ENCODE measurements at regions not wholly inside any gene's neighbourhood (a gene's known extent, or its start where the extent isn't known, plus 50 kb on each side); places are given as distances from the start of the nearest gene placed in this dataset.

DNA sequence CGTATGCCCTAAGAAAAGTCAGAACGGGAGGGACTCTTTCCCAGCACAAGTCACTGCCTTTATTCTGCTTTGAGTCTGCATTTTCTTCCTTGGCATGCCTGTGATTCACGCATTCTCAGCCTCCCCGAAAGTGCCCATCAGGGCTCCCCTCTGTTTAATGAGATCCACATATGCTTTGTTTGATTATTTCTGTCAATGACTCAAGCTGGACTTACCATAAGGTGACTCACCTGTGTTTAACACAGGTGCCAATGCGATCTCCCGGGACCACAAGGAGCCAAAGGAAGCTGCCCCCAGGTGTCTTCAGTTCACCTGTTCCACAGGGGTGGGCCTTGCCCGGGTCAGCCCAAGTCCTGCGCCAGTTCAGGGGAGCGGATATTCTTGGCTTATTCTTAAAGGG is 386.0 kb upstream of the SHH start:
- Mint-ChIP-seq H3K36me3 (no peaks in the 10 kb centered on the region), H3K27ac (no peak overlapping the region)
- CTCF ChIA-PET, result no interaction called here

GRCh38 chr7:156196649-156197048 is 384.4 kb upstream of the SHH start:
- CTCF ChIA-PET, result no interaction called here
- no peak for DNase-seq
- Mint-ChIP-seq H3K27me3 (peaks cover 9 to 11% of the 10 kb centered on the region in 2 donors), H3K9me3 (peaks cover 0 to 7% (median 0%) of the 10 kb centered on the region in 5 donors), H3K4me1 (no peaks in the 10 kb centered on the region), H3K4me3 (no peak overlapping the region), H3K27ac (no peak overlapping the region), H3K36me3 (no peaks in the 10 kb centered on the region)
- H3K27ac ChIP-seq (ENCODE audit: low read depth, low read length), result no peak overlapping the region
- H3K4me3 ChIP-seq (ENCODE audit: low read length), result no peak overlapping the region
- POLR2A ChIA-PET, result no interaction called here
- H3K9me3 ChIP-seq (ENCODE audit: low read length), result no peaks in the 10 kb centered on the region
- H3K4me1 ChIP-seq (ENCODE audit: insufficient read depth, low read length), result no peaks in the 10 kb centered on the region
- H3K27me3 ChIP-seq (ENCODE audit: insufficient read depth, low read length, poor library complexity, severe bottlenecking), result no peaks in the 10 kb centered on the region
- H3K36me3 ChIP-seq (ENCODE audit: insufficient read depth, low read length), result no peaks in the 10 kb centered on the region

More for the DNA sequence above, 386.0 kb upstream of the SHH start:
- Histone ChIP-seq H3K27ac (ENCODE audit: low read depth, low read length) (no peak overlapping the region), H3K27me3 (ENCODE audit: insufficient read depth, low read length, poor library complexity, severe bottlenecking) (no peaks in the 10 kb centered on the region), H3K4me1 (ENCODE audit: insufficient read depth, low read length) (no peaks in the 10 kb centered on the region), H3K36me3 (ENCODE audit: insufficient read depth, low read length) (no peaks in the 10 kb centered on the region), H3K4me3 (ENCODE audit: low read length) (no peak overlapping the region), H3K9me3 (ENCODE audit: low read length) (no peaks in the 10 kb centered on the region)
- Mint-ChIP-seq H3K4me1 (no peaks in the 10 kb centered on the region), H3K9me3 (peaks cover 0 to 7% (median 1%) of the 10 kb centered on the region in 5 donors), H3K27me3 (peaks cover 6 to 8% of the 10 kb centered on the region in 2 donors), H3K4me3 (no peak overlapping the region)
- no peak for DNase-seq
- POLR2A ChIA-PET, result no interaction called here

DNA sequence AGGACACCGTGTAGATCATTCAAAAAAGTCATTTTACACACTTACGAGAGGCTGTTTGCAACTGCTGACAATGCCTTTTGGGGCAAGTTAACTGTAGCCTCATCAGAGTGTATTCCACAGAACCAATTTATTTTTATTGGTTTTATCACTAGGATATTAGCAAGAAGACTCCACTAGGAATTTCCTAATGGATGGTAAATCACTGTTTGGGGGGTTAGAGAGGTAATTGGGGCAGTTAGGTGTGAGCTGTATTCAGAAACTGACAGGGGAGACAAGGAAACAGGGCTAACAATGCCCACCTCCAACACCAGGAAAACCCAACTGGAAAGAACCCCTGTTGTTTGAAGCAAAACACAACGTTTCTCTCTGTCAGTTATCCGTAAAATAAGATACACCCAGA is 383.0 kb upstream of the SHH start:
- no peak for DNase-seq
- peaks cover 0 to 8% (median 0%) of the 10 kb centered on the region in 5 donors for H3K9me3 Mint-ChIP-seq
- CTCF ChIA-PET, result no interaction called here

DNA sequence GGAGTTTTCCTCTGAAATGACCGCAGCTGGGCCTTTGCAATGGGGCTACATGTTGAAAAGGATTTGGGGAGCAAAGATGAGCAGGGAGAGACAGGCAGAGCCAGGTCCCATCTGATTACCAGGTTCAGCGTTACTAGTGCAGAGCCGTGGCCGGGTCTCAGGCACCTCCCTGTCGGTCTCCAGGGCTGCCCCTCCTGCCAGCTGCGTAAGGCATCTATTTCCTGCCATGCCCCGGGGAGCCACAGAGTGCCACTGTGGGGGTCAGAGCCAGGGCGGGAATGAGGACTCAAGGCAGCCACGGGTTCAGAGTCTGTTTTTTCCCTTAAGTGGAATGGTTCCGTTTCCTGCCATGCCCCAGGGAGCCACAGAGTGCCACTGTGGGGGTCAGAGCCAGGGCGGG is 382.6 kb upstream of the SHH start:
- H3K27me3 ChIP-seq (ENCODE audit: insufficient read depth, low read length, poor library complexity, severe bottlenecking), result no peaks in the 10 kb centered on the region
- H3K4me1 ChIP-seq (ENCODE audit: insufficient read depth, low read length), result no peaks in the 10 kb centered on the region
- POLR2A ChIA-PET, result no interaction called here
- peaks cover 0 to 10% (median 0%) of the 10 kb centered on the region in 5 donors for H3K9me3 Mint-ChIP-seq
- no peak overlapping the region for H3K27ac ChIP-seq (ENCODE audit: low read depth, low read length)
- no peaks in the 10 kb centered on the region for H3K9me3 ChIP-seq (ENCODE audit: low read length)
- no peaks in the 10 kb centered on the region for H3K36me3 ChIP-seq (ENCODE audit: insufficient read depth, low read length)
- no peak overlapping the region for H3K4me3 ChIP-seq (ENCODE audit: low read length)
- H3K27me3 Mint-ChIP-seq, result peaks cover 9 to 11% of the 10 kb centered on the region in 2 donors
- H3K4me3 Mint-ChIP-seq, result no peak overlapping the region
- H3K27ac Mint-ChIP-seq, result no peak overlapping the region
- no peaks in the 10 kb centered on the region for H3K4me1 Mint-ChIP-seq
- CTCF ChIA-PET, result no interaction called here
- no peak for DNase-seq
- no peaks in the 10 kb centered on the region for H3K36me3 Mint-ChIP-seq

More for the DNA sequence above, 383.0 kb upstream of the SHH start:
- Histone ChIP-seq H3K9me3 (ENCODE audit: low read length) (no peaks in the 10 kb centered on the region), H3K4me3 (ENCODE audit: low read length) (no peak overlapping the region), H3K36me3 (ENCODE audit: insufficient read depth, low read length) (no peaks in the 10 kb centered on the region), H3K4me1 (ENCODE audit: insufficient read depth, low read length) (no peaks in the 10 kb centered on the region), H3K27me3 (ENCODE audit: insufficient read depth, low read length, poor library complexity, severe bottlenecking) (no peaks in the 10 kb centered on the region), H3K27ac (ENCODE audit: low read depth, low read length) (no peak overlapping the region)
- Mint-ChIP-seq H3K4me1 (no peaks in the 10 kb centered on the region), H3K36me3 (no peaks in the 10 kb centered on the region), H3K27ac (no peak overlapping the region), H3K4me3 (no peak overlapping the region), H3K27me3 (peaks cover 9 to 11% of the 10 kb centered on the region in 2 donors)
- POLR2A ChIA-PET, result no interaction called here

DNA sequence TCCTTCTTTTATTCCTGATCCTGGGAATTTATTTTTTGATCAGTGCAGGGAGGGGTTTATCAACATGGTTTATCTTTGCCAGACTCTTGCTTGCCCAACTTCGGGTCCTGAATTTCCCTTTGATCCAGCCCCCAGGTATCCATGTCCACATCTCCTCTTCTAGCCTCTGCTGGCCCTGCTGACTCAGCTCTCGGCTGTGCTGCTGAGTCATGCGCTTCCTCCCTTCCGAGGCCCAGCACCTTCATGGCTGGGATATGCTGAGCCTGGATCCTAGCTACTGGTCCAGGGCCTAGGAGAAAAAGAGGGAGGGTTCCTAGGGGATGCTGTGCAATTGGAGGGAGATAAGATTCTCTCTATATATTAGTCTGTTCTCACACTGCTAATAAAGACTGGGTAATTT is 380.7 kb upstream of the SHH start:
- H3K27me3 Mint-ChIP-seq, result peaks cover 8 to 9% of the 10 kb centered on the region in 2 donors
- H3K9me3 Mint-ChIP-seq, result peaks cover 0 to 10% (median 0%) of the 10 kb centered on the region in 5 donors
- Histone ChIP-seq H3K9me3 (ENCODE audit: low read length) (no peaks in the 10 kb centered on the region), H3K27me3 (ENCODE audit: insufficient read depth, low read length, poor library complexity, severe bottlenecking) (no peaks in the 10 kb centered on the region), H3K4me1 (ENCODE audit: insufficient read depth, low read length) (no peaks in the 10 kb centered on the region), H3K4me3 (ENCODE audit: low read length) (no peak overlapping the region), H3K36me3 (ENCODE audit: insufficient read depth, low read length) (no peaks in the 10 kb centered on the region), H3K27ac (ENCODE audit: low read depth, low read length) (no peak overlapping the region)
- ChIA-PET POLR2A (no interaction called here), CTCF (no interaction called here)
- DNase-seq, result no peak
- no peaks in the 10 kb centered on the region for H3K4me1 Mint-ChIP-seq
- H3K27ac Mint-ChIP-seq, result no peak overlapping the region
- no peaks in the 10 kb centered on the region for H3K36me3 Mint-ChIP-seq
- no peak overlapping the region for H3K4me3 Mint-ChIP-seq

DNA sequence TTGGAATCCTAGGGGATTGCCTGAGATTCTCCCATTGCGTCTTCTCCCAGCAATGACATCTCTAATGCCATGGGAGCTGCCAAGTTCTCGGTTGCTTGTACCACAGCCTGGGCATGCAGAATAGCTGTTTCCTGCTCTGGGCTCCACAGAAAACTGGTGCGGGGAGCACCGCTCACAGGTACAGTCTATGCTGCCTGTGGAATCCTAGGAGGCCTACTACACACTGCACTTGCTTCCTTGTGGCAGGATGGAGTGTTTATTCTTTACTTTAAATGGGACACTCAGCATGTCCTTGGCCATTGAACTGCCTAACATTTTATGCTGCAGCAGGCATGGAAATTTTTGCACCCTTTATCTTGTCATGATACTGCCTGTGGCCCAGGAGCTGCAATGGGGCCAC is 378.8 kb upstream of the SHH start:
- H3K4me3 Mint-ChIP-seq, result no peak overlapping the region
- POLR2A ChIA-PET, result no interaction called here
- Histone ChIP-seq H3K27me3 (ENCODE audit: insufficient read depth, low read length, poor library complexity, severe bottlenecking) (no peaks in the 10 kb centered on the region), H3K27ac (ENCODE audit: low read depth, low read length) (no peak overlapping the region), H3K4me3 (ENCODE audit: low read length) (no peak overlapping the region), H3K9me3 (ENCODE audit: low read length) (no peaks in the 10 kb centered on the region), H3K4me1 (ENCODE audit: insufficient read depth, low read length) (no peaks in the 10 kb centered on the region), H3K36me3 (ENCODE audit: insufficient read depth, low read length) (no peaks in the 10 kb centered on the region)
- DNase-seq, result no peak
- peaks cover 8 to 9% of the 10 kb centered on the region in 2 donors for H3K27me3 Mint-ChIP-seq
- H3K9me3 Mint-ChIP-seq, result peaks cover 0 to 8% (median 7%) of the 10 kb centered on the region in 5 donors
- H3K27ac Mint-ChIP-seq, result no peak overlapping the region
- no peaks in the 10 kb centered on the region for H3K4me1 Mint-ChIP-seq
- CTCF ChIA-PET, result no interaction called here
- H3K36me3 Mint-ChIP-seq, result no peaks in the 10 kb centered on the region

- H3K27me3 Mint-ChIP-seq, result peaks cover under 1 to 3% of the 10 kb centered on the region in 2 donors
- peaks cover 0 to 2% (median 0%) of the 10 kb centered on the region in 3 donors for H3K36me3 Mint-ChIP-seq
- Histone ChIP-seq H3K9me3 (ENCODE audit: low read length) (no peaks in the 10 kb centered on the region), H3K4me3 (ENCODE audit: low read length) (no peak overlapping the region), H3K36me3 (ENCODE audit: insufficient read depth, low read length) (no peaks in the 10 kb centered on the region), H3K27ac (ENCODE audit: low read depth, low read length) (no peak overlapping the region), H3K27me3 (ENCODE audit: insufficient read depth, low read length, poor library complexity, severe bottlenecking) (no peaks in the 10 kb centered on the region), H3K4me1 (ENCODE audit: insufficient read depth, low read length) (no peaks in the 10 kb centered on the region)
- ChIA-PET POLR2A (no interaction called here), CTCF (no interaction called here)
- H3K4me1 Mint-ChIP-seq, result no peaks in the 10 kb centered on the region
- no peak overlapping the region for H3K27ac Mint-ChIP-seq
- DNase-seq, result no peak
- H3K9me3 Mint-ChIP-seq, result peaks cover 0 to 13% (median 4%) of the 10 kb centered on the region in 5 donors
- H3K4me3 Mint-ChIP-seq, result no peak overlapping the region
Observed at GRCh38 chr7:156185076-156185475, 372.8 kb upstream of the SHH start.

- H3K27ac ChIP-seq (ENCODE audit: low read depth, low read length), result no peak overlapping the region
- ChIA-PET POLR2A (no interaction called here), CTCF (no interaction called here)
- H3K27me3 ChIP-seq (ENCODE audit: insufficient read depth, low read length, poor library complexity, severe bottlenecking), result no peaks in the 10 kb centered on the region
- no peaks in the 10 kb centered on the region for H3K36me3 ChIP-seq (ENCODE audit: insufficient read depth, low read length)
- H3K27me3 Mint-ChIP-seq, result peaks cover 1 to 3% of the 10 kb centered on the region in 2 donors
- no peak for DNase-seq
- H3K4me3 Mint-ChIP-seq, result no peak overlapping the region
- no peaks in the 10 kb centered on the region for H3K4me1 ChIP-seq (ENCODE audit: insufficient read depth, low read length)
- no peaks in the 10 kb centered on the region for H3K4me1 Mint-ChIP-seq
- no peak overlapping the region for H3K27ac Mint-ChIP-seq
- no peak overlapping the region for H3K4me3 ChIP-seq (ENCODE audit: low read length)
- H3K9me3 Mint-ChIP-seq, result peaks cover 0 to 13% (median 4%) of the 10 kb centered on the region in 5 donors
- H3K36me3 Mint-ChIP-seq, result peaks cover 0 to 2% (median 0%) of the 10 kb centered on the region in 3 donors
- no peaks in the 10 kb centered on the region for H3K9me3 ChIP-seq (ENCODE audit: low read length)
Observed at GRCh38 chr7:156184164-156184563, 371.9 kb upstream of the SHH start.

Measured in CD8-positive, alpha-beta memory T cell (primary cell).